ENCODE measurements at regions not wholly inside any gene's neighbourhood (a gene's known extent, or its start where the extent isn't known, plus 50 kb on each side); places are given as distances from the start of the nearest gene placed in this dataset.

GRCh38 chr20:63081351-63081750, 74.6 kb upstream of the BHLHE23 start:
- intact Hi-C loops (cut with DNase I): no loop called here
- H3K4me1 ChIP-seq: no peaks in the 10 kb centered on the region
- TF ChIP-seq CTCF (IDR thresholded peaks at IDR 0.05): no peak
- H3K36me3 ChIP-seq: no peaks in the 10 kb centered on the region
- peaks cover 0 to 47% (median 29%) of the 10 kb centered on the region in 7 donors for H3K27me3 ChIP-seq
- no peak for ATAC-seq
- H3K27ac ChIP-seq: no peak overlapping the region
- H3K9me3 ChIP-seq: peaks cover 0 to 42% (median 23%) of the 10 kb centered on the region in 11 donors
- H3K4me3 ChIP-seq: no peak overlapping the region
- 70 to 76% methylated on average over 5 of the region's 5 CpGs for WGBS, 2 donors
- DNase-seq: no peak

GRCh38 chr20:63080811-63081210, 74.0 kb upstream of the BHLHE23 start:
- Histone ChIP-seq H3K27ac (no peak overlapping the region), H3K4me3 (no peak overlapping the region), H3K4me1 (no peaks in the 10 kb centered on the region), H3K36me3 (no peaks in the 10 kb centered on the region), H3K27me3 (peaks cover 0 to 43% (median 29%) of the 10 kb centered on the region in 7 donors), H3K9me3 (peaks cover 0 to 47% (median 23%) of the 10 kb centered on the region in 11 donors)
- intact Hi-C loops (cut with DNase I): no loop called here
- 72 to 73% methylated on average over 4 of the region's 4 CpGs for WGBS, 2 donors
- ATAC-seq (no peak), DNase-seq (no peak)
- TF ChIP-seq CTCF (IDR thresholded peaks at IDR 0.05): no peak

DNA sequence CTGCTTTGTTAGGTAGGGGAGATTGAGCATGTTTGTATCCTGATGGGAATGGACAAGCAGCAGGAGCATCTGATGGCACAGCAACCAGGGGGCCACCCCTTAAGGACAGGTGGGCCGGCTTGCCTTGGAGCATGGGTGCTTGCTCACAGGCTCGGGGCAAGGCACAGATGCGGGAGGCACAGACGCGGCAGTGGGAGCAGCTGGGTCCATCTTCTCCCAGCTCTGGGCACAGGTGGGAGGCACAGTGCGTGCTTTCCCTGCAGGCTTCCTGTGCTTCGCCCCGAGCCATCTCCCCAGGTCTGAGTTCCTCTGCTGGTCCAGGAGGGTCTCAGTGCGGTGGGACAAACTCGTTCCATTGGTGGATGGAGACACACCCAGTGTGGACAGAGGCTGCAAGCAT, 73.6 kb upstream of the BHLHE23 start:
- DNase-seq: peak in 1 of 2 donors; percentile 1
- H3K27me3 ChIP-seq: peaks cover 0 to 41% (median 27%) of the 10 kb centered on the region in 7 donors
- TF ChIP-seq CTCF (IDR thresholded peaks at IDR 0.05): no peak

GRCh38 chr20:63079971-63080370, 73.2 kb upstream of the BHLHE23 start:
- Histone ChIP-seq H3K4me1 (no peaks in the 10 kb centered on the region), H3K27ac (no peak overlapping the region), H3K27me3 (peaks cover 0 to 38% (median 28%) of the 10 kb centered on the region in 7 donors), H3K9me3 (peaks cover 0 to 54% (median 23%) of the 10 kb centered on the region in 11 donors), H3K4me3 (no peak overlapping the region), H3K36me3 (no peaks in the 10 kb centered on the region)
- ATAC-seq: no peak
- no peak for TF ChIP-seq CTCF (IDR thresholded peaks at IDR 0.05)
- WGBS, 2 donors: 48 to 59% methylated on average over 2 of the region's 2 CpGs
- intact Hi-C loops (cut with DNase I): no loop called here
- no peak for DNase-seq

More for the DNA sequence above, 73.6 kb upstream of the BHLHE23 start:
- intact Hi-C loops (cut with DNase I): no loop called here
- H3K9me3 ChIP-seq: peaks cover 0 to 49% (median 23%) of the 10 kb centered on the region in 11 donors
- no peak for ATAC-seq
- WGBS, 2 donors: 77 to 87% methylated on average over 10 of the region's 10 CpGs
- H3K4me1 ChIP-seq: no peaks in the 10 kb centered on the region
- no peak overlapping the region for H3K4me3 ChIP-seq
- no peaks in the 10 kb centered on the region for H3K36me3 ChIP-seq
- H3K27ac ChIP-seq: no peak overlapping the region

Measured in heart right ventricle (tissue), 16 donors.